Lower lobe of right lung (tissue), 2 donors: ENCODE measurements at regions not wholly inside any gene's neighbourhood (a gene's known extent, or its start where the extent isn't known, plus 50 kb on each side); places are given as distances from the start of the nearest gene placed in this dataset.

Experiments
- ATAC-seq, 2 donors: fragments of 200-7000 bp; cut with Tn5 transposase; one replicate each; pipeline ENCODE4 v1.9.1; 2020 to 2022; ENCODE audit warnings: mild to moderate bottlenecking in 2 of 2, moderate library complexity in 2 of 2
- DNase-seq: peaks from one replicate; pipeline ENCODE4 v3.0.0-alpha.2; 2020
- H3K27ac ChIP-seq: fragments of 200-600 bp; one replicate; pipeline ENCODE4 v1.8.0; 2022
- H3K27me3 ChIP-seq: fragments of 200-600 bp; one replicate; pipeline ENCODE4 v1.8.0; 2022; ENCODE audit warnings: low read depth
- H3K36me3 ChIP-seq: fragments of 200-600 bp; one replicate; pipeline ENCODE4 v1.8.0; 2022; ENCODE audit warnings: mild to moderate bottlenecking
- H3K4me1 ChIP-seq: fragments of 200-600 bp; one replicate; pipeline ENCODE4 v1.8.0; 2022
- H3K4me3 ChIP-seq: fragments of 200-600 bp; one replicate; pipeline ENCODE4 v1.8.0; 2022; ENCODE audit warnings: mild to moderate bottlenecking
- H3K9me3 ChIP-seq: fragments of 200-600 bp; one replicate; pipeline ENCODE4 v1.8.0; 2022
- CTCF ChIP-seq: fragments of 200-600 bp; IDR thresholded peaks from one replicate; pipeline ENCODE4 v1.8.0; 2022; ENCODE audit warnings: antibody characterized with exemption, mild to moderate bottlenecking
- intact Hi-C: fragments of 100-400 bp; cut with DNase I; formaldehyde crosslinking; loops from one replicate; pipeline ENCODE4 v1.11.0; 2022
- donor health status: DM: no; HTN: yes; CAD: no; lungs with severe emphysema.

- Histone ChIP-seq H3K27ac (no peak overlapping the region), H3K27me3 (no peaks in the 10 kb centered on the region), H3K4me3 (no peak overlapping the region), H3K36me3 (no peaks in the 10 kb centered on the region), H3K4me1 (no peaks in the 10 kb centered on the region), H3K9me3 (no peaks in the 10 kb centered on the region)
- intact Hi-C loops = no loop called here
- TF ChIP-seq CTCF = no peak
- ATAC-seq (no peak), DNase-seq (no peak)
Measured at GRCh38 chr16:5791011-5791657, 693.5 kb upstream of the EEF2KMT start.

- Histone ChIP-seq H3K9me3 (no peaks in the 10 kb centered on the region), H3K27ac (no peak overlapping the region), H3K4me1 (no peaks in the 10 kb centered on the region), H3K36me3 (no peaks in the 10 kb centered on the region), H3K4me3 (no peak overlapping the region), H3K27me3 (no peaks in the 10 kb centered on the region)
- no peak for ATAC-seq
- DNase-seq = no peak
- intact Hi-C loops = no loop called here
- no peak for TF ChIP-seq CTCF
Measured at GRCh38 chr16:5790512-5790911, 692.9 kb upstream of the EEF2KMT start.

GRCh38 chr16:5789033-5789432, 691.4 kb upstream of the EEF2KMT start:
- ATAC-seq (no peak), DNase-seq (no peak)
- Histone ChIP-seq H3K4me3 (no peak overlapping the region), H3K9me3 (no peaks in the 10 kb centered on the region), H3K27me3 (no peaks in the 10 kb centered on the region), H3K36me3 (no peaks in the 10 kb centered on the region), H3K4me1 (no peaks in the 10 kb centered on the region), H3K27ac (no peak overlapping the region)
- intact Hi-C loops = no loop called here
- TF ChIP-seq CTCF = no peak

- no peaks in the 10 kb centered on the region for H3K4me1 ChIP-seq
- H3K27me3 ChIP-seq = no peaks in the 10 kb centered on the region
- DNase-seq (no peak), ATAC-seq (no peak)
- no peak overlapping the region for H3K27ac ChIP-seq
- intact Hi-C loops = no loop called here
- H3K36me3 ChIP-seq = no peaks in the 10 kb centered on the region
- TF ChIP-seq CTCF = no peak
- H3K9me3 ChIP-seq = no peaks in the 10 kb centered on the region
- no peak overlapping the region for H3K4me3 ChIP-seq
Measured at GRCh38 chr16:5781436-5781835, 683.8 kb upstream of the EEF2KMT start.

- ATAC-seq = no peak
- DNase-seq = no peak
- intact Hi-C loops = no loop called here
- Histone ChIP-seq H3K36me3 (no peaks in the 10 kb centered on the region), H3K27me3 (no peaks in the 10 kb centered on the region), H3K4me1 (no peaks in the 10 kb centered on the region), H3K27ac (no peak overlapping the region), H3K9me3 (no peaks in the 10 kb centered on the region), H3K4me3 (no peak overlapping the region)
- no peak for TF ChIP-seq CTCF
Measured at GRCh38 chr16:5776876-5777275, 679.3 kb upstream of the EEF2KMT start.
